WTC11 (cell line): ENCODE measurements at regions not wholly inside any gene's neighbourhood (a gene's known extent, or its start where the extent isn't known, plus 50 kb on each side); places are given as distances from the start of the nearest gene placed in this dataset.

Source experiments
- ATAC-seq: fragments of 200-7000 bp; cut with Tn5 transposase; 2 replicates; pipeline ENCODE4 v1.10.0; 2021; ENCODE audit warnings: mild to moderate bottlenecking, moderate library complexity
- CTCF ChIA-PET: fragments of 300-600 bp; sonication (Branson Sonifier 250); formaldehyde crosslinking; loops from one replicate; lab custom pipeline; 2021; ENCODE audit warnings: antibody characterized with exemption; lab: Charles Lee
- POLR2A ChIA-PET: fragments of 350-600 bp; sonication (Branson Sonifier 250); formaldehyde crosslinking; loops from one replicate; lab custom pipeline; 2021; ENCODE audit warnings: antibody characterized with exemption; lab: Charles Lee
- DNase-seq: peaks from one replicate; pipeline ENCODE4 v3.0.0; 2021; ENCODE audit warnings: low spot score
- H3K27ac Mint-ChIP-seq: 2 replicates; pipeline ENCODE4 v1.8.0; 2021; ENCODE audit warnings: mixed read lengths
- H3K27me3 Mint-ChIP-seq: 2 replicates; pipeline ENCODE4 v1.8.0; 2021; ENCODE audit warnings: low read depth, mild to moderate bottlenecking, moderate library complexity, mixed read lengths
- H3K36me3 Mint-ChIP-seq: 2 replicates; pipeline ENCODE4 v1.8.0; 2021; ENCODE audit warnings: mixed read lengths
- H3K4me1 Mint-ChIP-seq: 2 replicates; pipeline ENCODE4 v1.8.0; 2022; ENCODE audit warnings: mixed read lengths
- H3K4me3 Mint-ChIP-seq: 2 replicates; pipeline ENCODE4 v1.8.0; 2021; ENCODE audit warnings: mild to moderate bottlenecking, moderate library complexity, mixed read lengths
- H3K9me3 Mint-ChIP-seq: 2 replicates; pipeline ENCODE4 v1.8.0; 2021; ENCODE audit warnings: mixed read lengths
- AFF4 ChIP-seq: sonication (generic); formaldehyde crosslinking; IDR thresholded peaks from 2 replicates; pipeline ENCODE4 v1.8.1; 2023; ENCODE audit warnings: mild to moderate bottlenecking, missing genetic modification reagents, borderline replicate concordance
- CREM ChIP-seq: sonication (generic); formaldehyde crosslinking; IDR thresholded peaks from 2 replicates; pipeline ENCODE4 v1.8.1; 2022; ENCODE audit warnings: mild to moderate bottlenecking, missing genetic modification reagents, moderate library complexity
- E2F4 ChIP-seq: sonication (generic); formaldehyde crosslinking; IDR thresholded peaks from 2 replicates; pipeline ENCODE4 v1.8.1; 2022; ENCODE audit warnings: low read depth, mild to moderate bottlenecking, moderate library complexity, missing genetic modification reagents, borderline replicate concordance
- IRF1 ChIP-seq: sonication (generic); formaldehyde crosslinking; IDR thresholded peaks from 2 replicates; pipeline ENCODE4 v1.8.0; 2023; ENCODE audit warnings: missing genetic modification reagents
- MYBL2 ChIP-seq: sonication (generic); formaldehyde crosslinking; IDR thresholded peaks from 2 replicates; pipeline ENCODE4 v1.8.1; 2023; ENCODE audit warnings: mild to moderate bottlenecking, moderate library complexity, missing genetic modification reagents
- NR1H2 ChIP-seq: sonication (generic); formaldehyde crosslinking; IDR thresholded peaks from 2 replicates; pipeline ENCODE4 v1.9.0; 2021; ENCODE audit warnings: mild to moderate bottlenecking, moderate library complexity, missing genetic modification reagents
- OVOL2 ChIP-seq: fragments of 250-450 bp; sonication (Bioruptor Pico); IDR thresholded peaks from 2 replicates; pipeline ENCODE4 v1.9.0; 2021; ENCODE audit warnings: mild to moderate bottlenecking, borderline replicate concordance
- PRDM15 ChIP-seq: sonication (generic); formaldehyde crosslinking; IDR thresholded peaks from 2 replicates; pipeline ENCODE4 v1.8.0; 2022; ENCODE audit warnings: missing genetic modification reagents
- STAT6 ChIP-seq: sonication (generic); formaldehyde crosslinking; conservative IDR thresholded peaks from 2 replicates; pipeline ENCODE4 v1.8.1; 2023; ENCODE audit warnings: mild to moderate bottlenecking, low read depth, missing genetic modification reagents, moderate library complexity
- ZNF232 ChIP-seq: sonication (generic); formaldehyde crosslinking; IDR thresholded peaks from 2 replicates; pipeline ENCODE4 v1.8.0; 2022; ENCODE audit warnings: mild to moderate bottlenecking, missing genetic modification reagents
- ZNF317 ChIP-seq: sonication (generic); formaldehyde crosslinking; IDR thresholded peaks from 2 replicates; pipeline ENCODE4 v1.8.1; 2023; ENCODE audit warnings: low read depth, mild to moderate bottlenecking, moderate library complexity, missing genetic modification reagents, borderline replicate concordance
- ZNF416 ChIP-seq: fragments of 250-450 bp; sonication (Bioruptor Pico); IDR thresholded peaks from 2 replicates; pipeline ENCODE4 v1.9.0; 2021; ENCODE audit warnings: mild to moderate bottlenecking, inconsistent platforms
- ZNF512 ChIP-seq: sonication (generic); formaldehyde crosslinking; IDR thresholded peaks from 2 replicates; pipeline ENCODE4 v1.8.1; 2022; ENCODE audit warnings: missing genetic modification reagents, borderline replicate concordance

- POLR2A ChIA-PET = no interaction called here
- H3K9me3 Mint-ChIP-seq = peaks cover 29% of the 10 kb centered on the region
- no peaks in the 10 kb centered on the region for H3K4me1 Mint-ChIP-seq
- no peak overlapping the region for H3K27ac Mint-ChIP-seq
- ATAC-seq = no peak
- no peaks in the 10 kb centered on the region for H3K27me3 Mint-ChIP-seq
- no peak overlapping the region for H3K4me3 Mint-ChIP-seq
- CTCF ChIA-PET = no interaction called here
- TF ChIP-seq E2F4 (CRISPR knock-in tag) (no peak), ZNF232 (CRISPR knock-in tag) (no peak), IRF1 (CRISPR knock-in tag) (no peak), STAT6 (CRISPR knock-in tag) (no peak), PRDM15 (CRISPR knock-in tag) (no peak), ZNF317 (CRISPR knock-in tag) (no peak), AFF4 (no peak), OVOL2 (CRISPR knock-in tag) (no peak), ZNF416 (no peak), ZNF512 (CRISPR knock-in tag) (no peak), NR1H2 (CRISPR knock-in tag) (no peak), MYBL2 (CRISPR knock-in tag) (no peak), CREM (CRISPR knock-in tag) (no peak)
- DNase-seq = no peak
- H3K36me3 Mint-ChIP-seq = peaks cover 12% of the 10 kb centered on the region
Observed at GRCh38 chr1:95734560-95734959, 500.6 kb downstream of the RWDD3 start.
